Activated B cell treated with CpG ODN at 0.5 μM for 24 hours (primary cell): ENCODE measurements at regions not wholly inside any gene's neighbourhood (a gene's known extent, or its start where the extent isn't known, plus 50 kb on each side); places are given as distances from the start of the nearest gene placed in this dataset.

ENCODE experiments used
- ATAC-seq: fragments of 200-7000 bp; cut with Tn5 transposase; one replicate; pipeline ENCODE4 v1.10.0; 2021; ENCODE audit warnings: low read depth, mild to moderate bottlenecking, moderate library complexity
- CTCF ChIA-PET: fragments of 350-600 bp; sonication (Branson Sonifier 250); formaldehyde crosslinking; loops from one replicate; lab custom pipeline; 2021; ENCODE audit warnings: antibody characterized with exemption; lab: Charles Lee
- POLR2A ChIA-PET: fragments of 350-600 bp; sonication (Branson Sonifier 250); formaldehyde crosslinking; loops from one replicate; lab custom pipeline; 2021; ENCODE audit warnings: antibody characterized with exemption; lab: Charles Lee
- DNase-seq: peaks from one replicate; pipeline ENCODE4 v3.0.0; 2022
- H3K27ac Mint-ChIP-seq: one replicate; pipeline ENCODE4 v1.8.0; 2020; ENCODE audit warnings: mixed read lengths
- H3K27me3 Mint-ChIP-seq: one replicate; pipeline ENCODE4 v1.8.0; 2021; ENCODE audit warnings: mixed read lengths
- H3K36me3 Mint-ChIP-seq: one replicate; pipeline ENCODE4 v1.8.0; 2021; ENCODE audit warnings: low read depth, mixed read lengths
- H3K4me1 Mint-ChIP-seq: one replicate; pipeline ENCODE4 v1.8.0; 2021; ENCODE audit warnings: mixed read lengths
- H3K4me3 Mint-ChIP-seq: one replicate; pipeline ENCODE4 v1.8.0; 2020; ENCODE audit warnings: mild to moderate bottlenecking, mixed read lengths
- H3K9me3 Mint-ChIP-seq: one replicate; pipeline ENCODE4 v1.8.0; 2020; ENCODE audit warnings: mixed read lengths
- CTCF ChIP-seq: fragments of 200-600 bp; IDR thresholded peaks from one replicate; pipeline ENCODE4 v1.8.0; 2022; ENCODE audit warnings: antibody characterized with exemption, mild to moderate bottlenecking
- intact Hi-C: fragments of 100-400 bp; cut with micrococcal nuclease; formaldehyde crosslinking; loops from one replicate; pipeline ENCODE4 v1.15.1; 2024

GRCh38 chr11:115924744-115925567 lies 420.7 kb upstream of the CADM1 start:
- CTCF ChIA-PET = no interaction called here
- peaks cover 2% of the 10 kb centered on the region for H3K9me3 Mint-ChIP-seq
- ATAC-seq (peak; percentile 91), DNase-seq (no peak)
- no peak overlapping the region for H3K4me3 Mint-ChIP-seq
- POLR2A ChIA-PET = no interaction called here
- no peak for TF ChIP-seq CTCF
- peak overlapping the region; percentile 46 for H3K27ac Mint-ChIP-seq
- peaks cover 46% of the 10 kb centered on the region for H3K4me1 Mint-ChIP-seq
- H3K27me3 Mint-ChIP-seq = no peaks in the 10 kb centered on the region
- H3K36me3 Mint-ChIP-seq = no peaks in the 10 kb centered on the region
- intact Hi-C loops = loop anchor here (5.0 kb wide), 2 partner anchors 703 to 798 kb away; no protein-coding TSS in a partner anchor

- DNase-seq = no peak
- peaks cover 38% of the 10 kb centered on the region for H3K4me1 Mint-ChIP-seq
- H3K27me3 Mint-ChIP-seq = no peaks in the 10 kb centered on the region
- CTCF ChIA-PET = no interaction called here
- intact Hi-C loops = no loop called here
- no peak overlapping the region for H3K27ac Mint-ChIP-seq
- H3K9me3 Mint-ChIP-seq = peaks cover 2% of the 10 kb centered on the region
- H3K36me3 Mint-ChIP-seq = no peaks in the 10 kb centered on the region
- no peak overlapping the region for H3K4me3 Mint-ChIP-seq
- ATAC-seq = no peak
- POLR2A ChIA-PET = no interaction called here
- no peak for TF ChIP-seq CTCF
Measured at GRCh38 chr11:115922876-115923275, 418.7 kb upstream of the CADM1 start.

GRCh38 chr11:115921986-115922385 lies 417.8 kb upstream of the CADM1 start:
- no peak overlapping the region for H3K4me3 Mint-ChIP-seq
- no peaks in the 10 kb centered on the region for H3K36me3 Mint-ChIP-seq
- no peak overlapping the region for H3K27ac Mint-ChIP-seq
- no peak for TF ChIP-seq CTCF
- ChIA-PET CTCF (no interaction called here), POLR2A (no interaction called here)
- H3K4me1 Mint-ChIP-seq = peaks cover 34% of the 10 kb centered on the region
- intact Hi-C loops = no loop called here
- peaks cover 2% of the 10 kb centered on the region for H3K9me3 Mint-ChIP-seq
- ATAC-seq (no peak), DNase-seq (no peak)
- no peaks in the 10 kb centered on the region for H3K27me3 Mint-ChIP-seq

GRCh38 chr11:115921540-115921939 lies 417.3 kb upstream of the CADM1 start:
- no peak for DNase-seq
- Mint-ChIP-seq H3K4me3 (no peak overlapping the region), H3K27ac (no peak overlapping the region), H3K4me1 (peaks cover 34% of the 10 kb centered on the region), H3K9me3 (peaks cover 2% of the 10 kb centered on the region), H3K36me3 (no peaks in the 10 kb centered on the region), H3K27me3 (no peaks in the 10 kb centered on the region)
- ATAC-seq = no peak
- CTCF ChIA-PET = no interaction called here
- no peak for TF ChIP-seq CTCF
- POLR2A ChIA-PET = no interaction called here
- intact Hi-C loops = no loop called here

GRCh38 chr11:115920841-115921480 lies 416.7 kb upstream of the CADM1 start:
- no peak for ATAC-seq
- Mint-ChIP-seq H3K27me3 (no peaks in the 10 kb centered on the region), H3K36me3 (no peaks in the 10 kb centered on the region), H3K4me3 (no peak overlapping the region), H3K27ac (no peak overlapping the region), H3K4me1 (peaks cover 29% of the 10 kb centered on the region), H3K9me3 (no peaks in the 10 kb centered on the region)
- TF ChIP-seq CTCF = no peak
- POLR2A ChIA-PET = no interaction called here
- no peak for DNase-seq
- CTCF ChIA-PET = no interaction called here
- intact Hi-C loops = no loop called here
